GM21576 (cell line): ENCODE measurements at regions not wholly inside any gene's neighbourhood (a gene's known extent, or its start where the extent isn't known, plus 50 kb on each side); places are given as distances from the start of the nearest gene placed in this dataset.

Experiments used
- ATAC-seq: cut with Tn5 transposase; IDR thresholded peaks from one replicate; pipeline ENCODE4 v1.9.1; 2021; ENCODE audit warnings: mild to moderate bottlenecking, moderate library complexity; ENCODE audit not compliant: unreplicated experiment

GRCh38 chrX:66328950-66329596 is 165.0 kb downstream of the HEPH start:
- no peak for ATAC-seq

GRCh38 chrX:66360894-66361293 is 196.8 kb downstream of the HEPH start:
- ATAC-seq = no peak

GRCh38 chrX:66384722-66385121 is 220.7 kb downstream of the HEPH start:
- ATAC-seq = no peak

- ATAC-seq = no peak
These were observed 235.2 kb downstream of the HEPH start for GRCh38 chrX:66399273-66399672.

- ATAC-seq = no peak
These were observed 236.7 kb downstream of the EDA2R start for GRCh38 chrX:66402165-66402564.

GRCh38 chrX:66408507-66408906 is 230.4 kb downstream of the EDA2R start:
- ATAC-seq = peak; percentile 68

- ATAC-seq = no peak
These were observed 228.1 kb downstream of the EDA2R start for GRCh38 chrX:66410806-66411205.
